ENCODE measurements at regions not wholly inside any gene's neighbourhood (a gene's known extent, or its start where the extent isn't known, plus 50 kb on each side); places are given as distances from the start of the nearest gene placed in this dataset.

DNA sequence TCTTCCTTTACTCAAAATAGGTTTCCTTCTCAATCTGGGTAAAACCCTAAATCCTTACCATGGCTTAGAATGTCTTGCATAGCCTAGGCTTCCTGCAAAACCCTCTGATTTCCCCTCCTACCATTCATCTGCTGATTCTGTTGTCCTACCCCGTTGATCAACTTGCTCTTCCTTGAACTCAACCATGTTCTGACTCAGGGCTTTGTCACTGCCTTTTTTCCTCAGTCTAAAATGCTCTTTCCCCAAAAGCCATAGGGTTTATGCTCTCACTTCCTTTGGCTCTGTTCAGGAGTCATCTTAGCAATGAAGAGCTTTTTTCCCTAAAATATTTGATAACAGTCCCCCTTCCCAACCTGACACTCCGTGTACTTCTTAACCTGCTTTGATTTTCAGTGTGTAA, 79.4 kb upstream of the IZUMO3 start:
- TF ChIP-seq, protein P1, sequence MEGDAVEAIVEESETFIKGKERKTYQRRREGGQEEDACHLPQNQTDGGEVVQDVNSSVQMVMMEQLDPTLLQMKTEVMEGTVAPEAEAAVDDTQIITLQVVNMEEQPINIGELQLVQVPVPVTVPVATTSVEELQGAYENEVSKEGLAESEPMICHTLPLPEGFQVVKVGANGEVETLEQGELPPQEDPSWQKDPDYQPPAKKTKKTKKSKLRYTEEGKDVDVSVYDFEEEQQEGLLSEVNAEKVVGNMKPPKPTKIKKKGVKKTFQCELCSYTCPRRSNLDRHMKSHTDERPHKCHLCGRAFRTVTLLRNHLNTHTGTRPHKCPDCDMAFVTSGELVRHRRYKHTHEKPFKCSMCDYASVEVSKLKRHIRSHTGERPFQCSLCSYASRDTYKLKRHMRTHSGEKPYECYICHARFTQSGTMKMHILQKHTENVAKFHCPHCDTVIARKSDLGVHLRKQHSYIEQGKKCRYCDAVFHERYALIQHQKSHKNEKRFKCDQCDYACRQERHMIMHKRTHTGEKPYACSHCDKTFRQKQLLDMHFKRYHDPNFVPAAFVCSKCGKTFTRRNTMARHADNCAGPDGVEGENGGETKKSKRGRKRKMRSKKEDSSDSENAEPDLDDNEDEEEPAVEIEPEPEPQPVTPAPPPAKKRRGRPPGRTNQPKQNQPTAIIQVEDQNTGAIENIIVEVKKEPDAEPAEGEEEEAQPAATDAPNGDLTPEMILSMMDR (IDR thresholded peaks at IDR 0.05; ENCODE audit: insufficient read depth, low read depth, low read length, missing control alignments), result no peak
- DNase-seq (ENCODE audit: low read depth), result peak; percentile 47

DNA sequence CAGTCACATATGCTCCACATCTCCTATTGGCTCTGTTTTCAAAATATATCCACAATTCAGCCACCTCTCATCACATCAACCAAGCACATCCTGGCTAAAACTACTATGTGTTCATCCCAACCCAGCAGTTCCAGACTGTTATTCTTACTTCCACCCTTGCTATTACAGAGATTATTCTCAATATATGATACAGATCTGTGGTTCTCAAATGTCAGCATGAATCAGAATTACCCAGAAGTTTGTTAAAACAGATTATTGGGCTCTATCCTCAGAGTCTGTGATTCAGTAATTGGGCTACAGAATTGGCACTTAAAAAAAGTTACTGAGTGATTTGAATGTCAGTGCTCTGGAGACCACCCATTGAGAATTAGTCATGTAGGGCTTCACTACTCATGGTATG, 78.8 kb upstream of the IZUMO3 start:
- no peak overlapping the region for H3K4me3 ChIP-seq (ENCODE audit: low read length)
- TF ChIP-seq, protein P1 (IDR thresholded peaks at IDR 0.05; ENCODE audit: insufficient read depth, low read depth, low read length, missing control alignments), result no peak
- no peak for DNase-seq (ENCODE audit: low read depth)

More for the DNA sequence above, 79.4 kb upstream of the IZUMO3 start:
- no peak overlapping the region for H3K4me3 ChIP-seq (ENCODE audit: low read length)

DNA sequence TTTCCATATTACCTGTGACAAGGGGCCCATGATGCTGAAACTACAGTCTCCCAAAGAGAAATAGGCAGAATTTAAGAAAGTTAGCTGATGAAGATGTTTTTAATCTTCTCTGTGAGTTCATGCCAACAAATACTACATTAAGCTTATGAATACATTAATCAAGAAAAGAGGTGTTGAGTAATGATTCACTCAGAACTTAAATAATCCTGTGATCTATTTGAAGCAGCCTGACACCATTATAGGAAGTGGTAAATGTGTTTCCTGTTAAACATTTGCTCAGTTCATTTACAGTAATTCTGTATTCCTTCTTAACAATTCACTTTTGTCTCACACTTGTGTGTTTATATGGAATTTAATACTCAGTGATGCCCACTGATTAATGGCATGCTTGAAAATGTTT, 75.0 kb upstream of the IZUMO3 start:
- DNase-seq (ENCODE audit: low read depth), result peak; percentile 4
- TF ChIP-seq, protein P1 (IDR thresholded peaks at IDR 0.05; ENCODE audit: insufficient read depth, low read depth, low read length, missing control alignments), result no peak
- H3K4me3 ChIP-seq (ENCODE audit: low read length), result no peak overlapping the region

DNA sequence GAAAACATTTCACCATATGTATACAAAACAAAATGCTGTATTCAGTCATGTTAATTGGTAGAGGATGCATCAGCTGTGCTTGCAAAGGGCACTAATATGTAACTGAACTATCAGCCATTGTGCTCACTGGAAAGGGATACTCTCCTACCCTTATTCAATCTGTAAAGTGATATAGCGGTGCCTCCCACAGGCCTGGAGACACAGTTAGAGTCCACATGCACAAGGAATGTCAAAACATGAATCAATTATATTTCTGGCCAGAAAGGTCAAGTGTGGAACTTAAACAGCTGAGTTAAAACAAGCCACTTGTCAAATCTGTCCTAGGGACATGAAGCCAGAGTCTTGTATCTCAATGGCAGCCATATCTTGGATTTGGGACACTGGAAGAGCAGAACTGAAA, 71.2 kb upstream of the IZUMO3 start:
- no peak overlapping the region for H3K4me3 ChIP-seq (ENCODE audit: low read length)
- DNase-seq (ENCODE audit: low read depth), result peak; percentile 17
- TF ChIP-seq, protein P1 (IDR thresholded peaks at IDR 0.05; ENCODE audit: insufficient read depth, low read depth, low read length, missing control alignments), result peak; percentile 24

DNA sequence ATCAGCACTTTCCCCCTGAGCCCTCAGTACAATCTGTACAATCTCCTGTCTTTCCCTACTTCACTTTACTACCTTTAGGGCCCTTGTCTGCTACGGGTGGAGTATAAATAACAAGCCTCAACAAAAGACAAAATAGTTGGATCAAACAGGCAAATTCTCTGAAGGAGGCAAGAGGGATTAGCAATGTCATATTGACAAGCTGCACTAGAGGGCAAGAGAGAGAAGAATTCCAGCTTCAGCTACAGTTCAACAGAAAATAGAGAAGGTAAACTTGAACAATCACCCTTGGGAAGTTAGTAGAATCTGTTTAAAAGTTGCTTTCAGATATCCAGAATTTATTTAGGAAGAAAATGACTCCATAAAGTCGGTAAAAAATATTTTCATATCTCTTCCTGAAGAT, 68.4 kb upstream of the IZUMO3 start:
- TF ChIP-seq, protein P1 (IDR thresholded peaks at IDR 0.05; ENCODE audit: insufficient read depth, low read depth, low read length, missing control alignments), result peak; percentile 51
- DNase-seq (ENCODE audit: low read depth), result peak; percentile 24
- no peak overlapping the region for H3K4me3 ChIP-seq (ENCODE audit: low read length)

DNA sequence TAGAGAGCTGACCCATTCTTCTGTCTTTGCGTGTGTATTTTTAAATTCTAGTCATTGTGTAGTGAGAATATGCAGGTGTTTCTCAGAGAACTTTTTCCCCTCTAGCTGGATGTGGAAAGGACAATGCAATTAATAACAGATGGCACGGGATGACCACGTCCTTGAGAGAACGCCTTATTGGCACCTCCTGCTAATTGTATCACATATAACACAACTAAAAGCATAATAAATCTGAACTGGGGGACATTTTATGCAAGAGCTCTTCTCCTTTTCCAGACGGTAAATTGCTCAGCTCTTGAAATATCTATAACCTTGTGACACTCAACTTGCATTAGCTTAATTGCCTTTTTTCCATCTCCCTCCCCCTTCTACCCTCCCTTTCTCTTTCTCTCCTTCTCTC, 62.9 kb upstream of the IZUMO3 start:
- TF ChIP-seq, protein P1 (IDR thresholded peaks at IDR 0.05; ENCODE audit: insufficient read depth, low read depth, low read length, missing control alignments), result no peak
- no peak overlapping the region for H3K4me3 ChIP-seq (ENCODE audit: low read length)
- DNase-seq (ENCODE audit: low read depth), result no peak

DNA sequence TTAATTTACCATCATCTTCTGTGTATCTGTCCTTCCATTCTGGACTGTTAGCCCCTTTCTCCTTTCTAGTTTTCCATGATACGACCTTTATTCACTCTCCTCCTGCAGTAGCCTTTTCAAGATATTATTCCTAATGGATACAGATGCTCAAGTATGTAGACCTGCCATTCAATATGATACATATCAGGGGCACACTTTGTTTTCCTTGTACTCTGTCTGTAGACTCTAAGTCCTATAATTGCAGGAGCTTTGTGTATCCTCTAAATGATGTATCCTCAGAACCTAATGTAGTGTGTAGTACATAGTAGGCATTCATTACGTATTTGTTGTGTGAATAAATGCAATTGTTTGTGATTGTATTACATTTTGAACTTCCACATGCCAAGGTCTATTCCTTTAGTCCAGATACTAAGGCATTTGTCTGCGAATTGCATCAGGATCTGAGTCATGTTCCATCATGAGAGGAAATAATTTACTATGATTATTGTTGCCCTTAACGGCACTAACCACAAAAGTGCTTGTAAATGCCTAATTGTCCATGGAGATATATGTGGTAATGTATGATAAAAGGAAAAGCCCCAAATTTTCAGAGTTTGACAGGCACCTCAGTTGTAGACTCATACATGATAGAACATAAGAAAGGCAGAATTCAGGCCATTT, 57.1 kb upstream of the IZUMO3 start:
- DNase-seq (ENCODE audit: low read depth), result peak; percentile 82
- TF ChIP-seq, protein P1 (IDR thresholded peaks at IDR 0.05; ENCODE audit: insufficient read depth, low read depth, low read length, missing control alignments), result no peak
- no peak overlapping the region for H3K4me3 ChIP-seq (ENCODE audit: low read length)
